ENCODE measurements at regions not wholly inside any gene's neighbourhood (a gene's known extent, or its start where the extent isn't known, plus 50 kb on each side); places are given as distances from the start of the nearest gene placed in this dataset.
A peak's percentile ranks its signal among the peaks of the same experiment; 100 is the strongest.
"Not testable (repeated sequence)": the region's sequence is repeated elsewhere in the genome, so short reads cannot be mapped to it uniquely, and the experiment has no call there.

GRCh38 chr7:131026297-131027000 lies 292.4 kb upstream of the KLF14 start:
- no peak for DNase-seq

- peak in 1 of 2 donors; percentile 39 for DNase-seq
Measured at GRCh38 chr7:131027287-131027773, 293.3 kb upstream of the KLF14 start.

GRCh38 chr7:131028295-131028694 lies 294.3 kb upstream of the KLF14 start:
- DNase-seq = no peak

- no peak for DNase-seq
Measured at GRCh38 chr7:131029002-131029401, 295.0 kb upstream of the KLF14 start.

- no peak for DNase-seq
Measured at GRCh38 chr7:131031099-131031868, 296.4 kb upstream of the MKLN1 start.

GRCh38 chr7:131032786-131033185 lies 294.9 kb upstream of the MKLN1 start:
- no peak for DNase-seq

- no peak for DNase-seq
Measured at GRCh38 chr7:131034166-131034881, 293.4 kb upstream of the MKLN1 start.

- no peak for DNase-seq
Measured at GRCh38 chr7:131035088-131035770, 292.4 kb upstream of the MKLN1 start.

- no peak for DNase-seq
Measured at GRCh38 chr7:131038153-131038552, 289.5 kb upstream of the MKLN1 start.

GRCh38 chr7:131039355-131039762 lies 288.3 kb upstream of the MKLN1 start:
- no peak for DNase-seq

- no peak for DNase-seq
Measured at GRCh38 chr7:131039836-131040235, 287.8 kb upstream of the MKLN1 start.

GRCh38 chr7:131040467-131040932 lies 287.2 kb upstream of the MKLN1 start:
- peak; percentile 41 to 64 for DNase-seq

GRCh38 chr7:131041012-131041695 lies 286.5 kb upstream of the MKLN1 start:
- not testable (repeated sequence) for DNase-seq

- DNase-seq = no peak
Measured at GRCh38 chr7:131042269-131043160, 285.2 kb upstream of the MKLN1 start.

GRCh38 chr7:131045526-131045925 lies 282.1 kb upstream of the MKLN1 start:
- DNase-seq = no peak

- no peak for DNase-seq
Measured at GRCh38 chr7:131046246-131046645, 281.4 kb upstream of the MKLN1 start.

- no peak for DNase-seq
Measured at GRCh38 chr7:131047651-131048304, 279.9 kb upstream of the MKLN1 start.

GRCh38 chr7:131051304-131051703 lies 276.4 kb upstream of the MKLN1 start:
- DNase-seq = no peak

- no peak for DNase-seq
Measured at GRCh38 chr7:131052285-131052904, 275.3 kb upstream of the MKLN1 start.

- no peak for DNase-seq
Measured at GRCh38 chr7:131056007-131056406, 271.7 kb upstream of the MKLN1 start.
